GM18873 (cell line): ENCODE measurements at regions not wholly inside any gene's neighbourhood (a gene's known extent, or its start where the extent isn't known, plus 50 kb on each side); places are given as distances from the start of the nearest gene placed in this dataset.
"Not testable (repeated sequence)": the region's sequence is repeated elsewhere in the genome, so short reads cannot be mapped to it uniquely, and the experiment has no call there.

ENCODE experiments used
- ATAC-seq: cut with Tn5 transposase; IDR thresholded peaks from one replicate; pipeline ENCODE4 v1.9.1; 2021; ENCODE audit warnings: mild to moderate bottlenecking, moderate library complexity, moderate number of reproducible peaks; ENCODE audit not compliant: unreplicated experiment, low FRiP score

GRCh38 chr12:78269620-78270019, 438.9 kb downstream of the NAV3 start:
- ATAC-seq: no peak

- no peak for ATAC-seq
Measured at GRCh38 chr12:78271546-78271945, 440.9 kb downstream of the NAV3 start.

GRCh38 chr12:78275886-78276285, 445.2 kb downstream of the NAV3 start:
- no peak for ATAC-seq

- no peak for ATAC-seq
Measured at GRCh38 chr12:78278706-78279190, 448.1 kb downstream of the NAV3 start.

- ATAC-seq: no peak
Measured at GRCh38 chr12:78279567-78279966, 448.9 kb downstream of the NAV3 start.

- not testable (repeated sequence) for ATAC-seq
Measured at GRCh38 chr12:78281102-78281501, 450.4 kb downstream of the NAV3 start.

GRCh38 chr12:78284417-78284816, 453.7 kb downstream of the NAV3 start:
- ATAC-seq: no peak

GRCh38 chr12:78290606-78291345, 460.1 kb downstream of the NAV3 start:
- no peak for ATAC-seq

GRCh38 chr12:78293059-78293686, 462.5 kb downstream of the NAV3 start:
- ATAC-seq: no peak

GRCh38 chr12:78301282-78301681, 470.6 kb downstream of the NAV3 start:
- ATAC-seq: not testable (repeated sequence)

GRCh38 chr12:78305808-78306207, 475.1 kb downstream of the NAV3 start:
- ATAC-seq: no peak

GRCh38 chr12:78306236-78306635, 475.5 kb downstream of the NAV3 start:
- no peak for ATAC-seq

- ATAC-seq: no peak
Measured at GRCh38 chr12:78308701-78309100, 478.0 kb downstream of the NAV3 start.

- ATAC-seq: no peak
Measured at GRCh38 chr12:78315028-78315427, 484.3 kb downstream of the NAV3 start.

GRCh38 chr12:78316136-78316535, 485.4 kb downstream of the NAV3 start:
- no peak for ATAC-seq

GRCh38 chr12:78316631-78317468, 486.2 kb downstream of the NAV3 start:
- no peak for ATAC-seq

GRCh38 chr12:78321696-78322095, 491.0 kb downstream of the NAV3 start:
- ATAC-seq: no peak

- ATAC-seq: no peak
Measured at GRCh38 chr12:78323226-78323625, 492.5 kb downstream of the NAV3 start.

GRCh38 chr12:78324234-78324633, 493.5 kb downstream of the NAV3 start:
- ATAC-seq: no peak

GRCh38 chr12:78328524-78328923, 497.8 kb downstream of the NAV3 start:
- ATAC-seq: no peak

GRCh38 chr12:78330131-78330530, 499.4 kb downstream of the NAV3 start:
- ATAC-seq: no peak
